Hematopoietic multipotent progenitor cell treated with erythropoietin and hydrocortisone succinate and interleukin-3 and kit ligand, for 6 days (in vitro differentiated cells): ENCODE measurements at regions not wholly inside any gene's neighbourhood (a gene's known extent, or its start where the extent isn't known, plus 50 kb on each side); places are given as distances from the start of the nearest gene placed in this dataset.
"Not testable (repeated sequence)": the region's sequence is repeated elsewhere in the genome, so short reads cannot be mapped to it uniquely, and the experiment has no call there.

ENCODE experiments used
- DNase-seq: peaks from one replicate; pipeline ENCODE4 v3.0.0-alpha.2; 2015

DNA sequence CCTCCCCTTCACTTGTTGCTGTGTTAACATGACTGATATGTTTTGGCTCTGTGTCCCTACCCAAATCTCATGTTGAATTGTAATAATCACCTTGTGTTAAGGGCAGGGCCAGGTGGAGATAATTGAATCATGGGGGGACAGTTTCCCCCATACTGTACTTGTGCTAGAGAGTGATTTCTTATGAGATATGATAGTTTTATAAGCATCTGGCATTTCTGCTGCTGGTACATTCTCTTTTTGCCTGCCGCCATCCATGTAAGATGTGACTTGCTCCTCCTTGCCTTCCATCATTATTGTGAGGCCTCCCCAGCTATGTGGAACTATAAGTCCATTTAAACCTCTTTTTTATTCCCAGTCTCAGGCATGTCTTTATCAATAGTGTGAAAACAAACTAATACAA, 185.0 kb downstream of the TBX18 start:
- DNase-seq, result no peak

DNA sequence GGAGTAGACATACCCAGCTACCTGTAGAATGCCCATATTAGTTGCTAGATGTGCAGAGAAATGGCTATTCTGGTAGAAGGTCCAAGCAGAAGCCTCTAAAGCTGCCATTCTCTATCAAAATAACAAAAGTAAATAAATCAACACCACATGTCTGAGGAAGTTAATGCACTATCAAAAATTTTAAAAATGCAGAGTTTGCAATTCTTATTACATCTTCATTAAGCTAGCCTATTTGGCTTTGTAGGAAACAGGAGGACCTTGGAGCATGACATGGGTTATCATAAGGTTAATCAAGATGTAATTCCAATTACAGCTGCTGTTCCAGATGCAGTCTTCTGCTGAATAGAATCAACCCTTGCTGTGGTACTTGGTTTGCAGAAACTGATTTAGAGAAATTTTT, 188.4 kb downstream of the TBX18 start:
- DNase-seq, result no peak

DNA sequence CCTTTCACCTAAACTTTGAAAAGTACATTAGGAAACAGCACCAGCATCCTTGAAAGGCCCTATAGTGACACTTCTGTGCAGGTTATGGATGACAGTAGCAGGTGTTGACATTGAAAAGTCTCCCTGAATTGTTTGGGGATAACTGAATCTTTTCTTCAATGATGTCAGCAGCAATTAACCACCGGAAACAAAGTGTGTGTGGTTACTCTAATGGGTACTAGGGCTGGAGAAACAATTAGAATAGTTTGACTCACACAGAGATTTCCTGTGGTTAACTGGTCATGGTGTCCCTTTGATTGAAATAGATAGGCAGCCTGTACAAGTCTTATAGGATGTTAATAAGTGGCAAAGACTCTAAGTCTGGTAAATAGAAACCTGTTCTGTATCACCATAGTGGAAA, 189.1 kb downstream of the TBX18 start:
- peak; percentile 10 for DNase-seq

DNA sequence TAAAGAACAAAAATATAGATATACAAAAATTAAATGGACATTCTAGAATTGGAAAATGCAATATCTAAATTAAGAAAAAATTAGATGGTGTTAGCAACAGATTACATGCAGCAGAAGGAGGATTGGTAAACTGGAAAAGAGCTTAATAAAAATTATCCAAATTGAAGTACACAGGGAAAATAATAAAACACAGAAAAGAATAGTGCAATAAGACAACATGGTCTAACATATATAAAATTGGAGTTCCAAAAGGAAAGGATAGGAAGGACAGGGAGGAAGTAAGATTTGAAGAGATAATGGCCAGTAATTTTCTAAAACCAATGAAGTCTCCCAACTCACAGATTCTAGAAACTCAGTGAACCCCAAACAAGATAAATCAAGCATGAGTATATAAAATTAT, 194.5 kb downstream of the TBX18 start:
- DNase-seq, result no peak

DNA sequence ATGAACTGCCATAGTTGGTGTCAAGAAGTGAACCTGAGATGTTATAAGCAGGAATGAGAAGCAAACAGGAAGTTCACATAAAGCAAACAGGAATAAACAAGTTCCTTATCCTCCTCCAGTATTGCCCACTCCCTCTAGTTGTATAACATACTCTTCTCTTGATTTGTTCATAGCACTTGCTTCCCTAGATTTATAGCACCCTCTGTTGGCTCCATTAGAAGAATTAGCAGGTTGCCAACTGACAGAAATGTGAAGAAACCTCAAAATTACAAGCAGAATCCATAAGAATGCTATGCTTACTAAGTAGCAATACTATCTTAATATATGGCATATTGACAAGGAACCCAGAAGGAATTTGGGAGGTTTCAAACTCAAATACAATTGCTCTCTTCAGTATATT, 195.4 kb downstream of the TBX18 start:
- peak; percentile 2 for DNase-seq

DNA sequence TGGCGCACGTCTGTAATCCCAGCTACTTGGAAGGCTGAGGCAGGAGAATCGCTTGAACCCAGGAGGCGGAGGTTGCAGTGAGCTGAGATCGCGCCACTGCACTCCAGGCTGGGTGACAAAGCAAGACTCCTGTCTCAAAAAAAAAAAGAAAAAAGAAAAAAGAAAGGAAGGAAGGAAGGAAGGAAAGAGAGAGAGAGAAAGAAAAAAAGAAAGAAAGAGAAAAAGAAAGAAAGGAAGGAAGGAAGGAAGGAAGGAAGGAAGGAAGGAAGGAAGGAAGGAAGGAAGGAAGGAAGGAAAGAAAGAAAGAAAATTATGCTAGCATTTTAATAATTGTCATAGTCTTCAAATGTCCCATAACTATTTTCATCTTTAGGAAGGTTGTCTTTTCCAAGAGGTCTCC, 198.7 kb downstream of the TBX18 start:
- not testable (repeated sequence) for DNase-seq

DNA sequence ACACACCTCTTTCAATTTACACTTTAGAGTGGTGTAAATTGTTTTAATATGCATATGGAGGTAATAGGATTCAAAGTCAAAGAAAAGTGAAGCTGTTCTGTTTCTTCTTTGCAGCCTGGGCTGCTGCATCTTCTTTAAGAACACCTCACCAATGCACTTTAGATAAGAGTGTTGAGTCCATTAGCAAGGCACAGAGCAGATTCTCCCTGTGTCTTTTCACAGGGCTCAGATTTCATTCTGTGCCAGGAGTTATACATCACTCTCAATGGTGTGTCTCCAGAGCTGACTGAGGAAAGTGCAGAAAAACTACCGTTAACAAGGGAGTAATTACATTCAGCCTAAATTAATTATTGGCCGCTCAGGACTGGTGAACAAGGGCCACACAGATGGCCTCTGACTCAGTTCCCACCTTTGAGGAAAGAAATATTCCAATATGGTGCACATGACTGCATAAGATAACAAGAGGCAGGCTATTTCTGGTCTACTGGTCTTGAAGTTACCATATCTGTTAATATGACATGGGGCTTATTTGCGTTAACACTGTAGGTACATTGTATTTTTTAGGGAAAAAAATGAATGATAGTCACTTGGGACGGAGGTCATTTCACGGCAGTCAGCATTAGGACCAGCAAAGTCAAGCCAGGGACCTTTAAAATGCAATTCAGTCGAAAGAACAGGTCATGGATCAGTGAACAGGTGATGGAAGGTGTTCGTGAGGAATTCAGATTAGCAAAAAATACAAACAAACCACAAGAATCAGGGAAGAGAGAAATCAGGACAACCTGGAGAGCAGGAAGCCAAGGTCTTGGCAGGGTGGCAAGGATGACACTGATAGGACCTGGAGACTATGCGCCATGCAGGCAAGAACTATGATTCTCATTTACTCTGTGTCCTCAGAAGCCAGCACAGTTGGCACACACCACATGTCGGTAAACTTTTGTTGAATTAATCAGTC, 203.7 kb downstream of the TBX18 start:
- no peak for DNase-seq

DNA sequence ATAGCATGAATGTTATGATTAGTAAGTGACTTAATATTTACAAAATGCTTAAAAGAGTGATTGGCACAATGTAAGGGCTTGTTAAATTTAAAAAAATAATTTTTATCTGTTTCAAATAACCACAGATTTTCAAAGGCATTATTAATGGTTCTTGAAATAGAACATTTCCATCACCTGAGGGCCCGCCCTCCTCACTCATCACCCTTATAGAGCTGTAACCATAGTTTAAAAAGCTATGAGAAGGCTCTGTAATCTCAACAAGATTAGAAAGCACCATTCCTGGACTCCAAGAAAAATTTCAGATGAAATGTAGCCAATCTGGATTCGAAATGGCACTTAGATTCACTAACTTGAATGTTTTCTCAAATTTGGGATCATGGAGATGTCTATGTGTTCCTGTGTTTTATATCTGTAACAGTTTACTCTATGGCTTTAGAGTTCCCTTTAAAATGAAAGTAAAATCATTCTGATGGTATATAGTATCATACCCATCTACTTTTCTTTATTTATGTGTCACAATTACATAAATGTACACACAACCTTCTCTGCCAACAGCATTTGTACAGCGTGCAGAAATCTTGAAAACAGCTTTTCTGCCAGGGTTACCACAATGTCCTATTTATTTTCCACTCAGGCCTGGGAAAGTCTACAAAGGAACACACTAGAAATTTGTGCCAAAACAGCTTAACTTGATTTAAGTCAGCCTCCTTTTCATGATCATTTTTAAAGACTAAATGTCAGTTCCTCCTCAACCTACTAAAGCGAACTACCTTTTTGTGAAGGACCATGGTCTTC, 207.7 kb downstream of the TBX18 start:
- no peak for DNase-seq

DNA sequence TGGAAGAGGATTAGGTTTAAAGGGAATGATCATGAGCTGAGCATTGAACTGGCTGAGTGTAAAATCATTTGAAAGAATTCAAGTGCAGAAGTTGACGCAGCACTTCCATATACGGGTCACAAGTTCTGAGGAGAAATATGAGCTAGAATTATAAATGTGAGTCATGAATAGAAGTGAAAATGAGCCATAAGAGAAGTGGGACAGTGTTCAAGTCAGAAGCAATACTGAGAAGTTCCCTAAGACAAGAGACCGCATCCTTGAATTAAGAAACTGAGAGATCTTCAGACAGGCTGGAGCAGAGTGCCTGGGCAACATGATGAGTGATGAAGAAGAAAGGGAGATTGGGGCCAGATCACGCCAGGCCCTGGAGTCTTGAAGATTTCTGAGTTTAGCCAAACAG, 209.7 kb downstream of the TBX18 start:
- no peak for DNase-seq

DNA sequence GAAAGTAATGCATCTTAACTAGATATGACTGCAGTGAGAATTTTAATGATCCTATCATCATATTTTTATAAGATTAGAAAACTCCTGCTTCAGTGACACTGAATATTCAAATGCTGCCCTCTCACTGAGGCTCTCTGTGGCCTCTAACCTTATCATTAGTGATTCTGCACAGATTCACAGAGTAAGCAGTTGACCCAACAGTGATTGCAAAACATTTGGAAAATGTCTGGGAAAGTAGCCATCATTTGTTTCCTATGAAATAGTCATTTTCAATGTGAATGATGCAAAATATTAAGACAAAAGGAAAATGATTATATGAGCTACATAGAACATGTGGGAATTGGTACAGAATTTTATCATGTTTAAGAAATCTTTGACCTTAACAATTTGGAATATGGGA, 210.3 kb downstream of the TBX18 start:
- DNase-seq, result no peak

DNA sequence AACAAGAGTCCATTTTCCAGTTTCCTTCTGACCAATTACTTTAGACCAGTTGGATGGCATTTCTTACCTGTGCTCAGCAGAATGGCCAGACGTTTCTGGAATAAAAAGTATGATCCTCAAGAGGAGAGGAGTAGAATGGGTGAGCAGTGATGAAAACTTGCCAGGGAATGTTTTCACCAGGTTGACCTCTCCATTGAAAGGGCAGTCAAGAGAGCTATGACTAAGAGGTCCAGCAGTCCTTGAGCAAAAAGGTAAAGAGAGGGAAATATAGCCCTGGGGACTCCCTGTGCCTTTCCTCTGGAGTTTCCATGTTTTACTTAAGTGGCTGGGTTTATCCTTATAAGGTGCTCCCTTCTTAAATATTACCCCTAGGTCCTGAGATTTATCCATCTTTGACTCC, 210.9 kb downstream of the TBX18 start:
- DNase-seq, result no peak

DNA sequence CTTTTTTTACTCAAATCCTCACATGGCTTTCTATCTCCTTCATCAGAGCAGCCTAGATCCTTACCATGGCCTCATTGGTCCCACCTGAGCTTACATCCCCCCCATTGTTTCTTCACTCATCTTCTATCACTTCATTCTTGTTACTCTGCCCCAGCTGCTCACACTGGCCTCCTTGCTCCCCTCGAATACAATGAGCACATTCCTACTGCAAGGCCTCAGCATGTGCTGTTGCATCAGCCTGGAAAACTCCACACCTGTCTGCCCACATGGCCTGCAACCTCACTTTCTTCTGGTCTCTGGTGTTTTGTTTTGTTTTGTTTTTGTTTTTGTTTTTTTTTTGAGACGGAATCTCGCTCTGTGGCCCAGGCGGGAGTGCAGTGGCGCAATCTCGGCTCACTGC, 212.6 kb downstream of the TBX18 start:
- DNase-seq, result no peak

DNA sequence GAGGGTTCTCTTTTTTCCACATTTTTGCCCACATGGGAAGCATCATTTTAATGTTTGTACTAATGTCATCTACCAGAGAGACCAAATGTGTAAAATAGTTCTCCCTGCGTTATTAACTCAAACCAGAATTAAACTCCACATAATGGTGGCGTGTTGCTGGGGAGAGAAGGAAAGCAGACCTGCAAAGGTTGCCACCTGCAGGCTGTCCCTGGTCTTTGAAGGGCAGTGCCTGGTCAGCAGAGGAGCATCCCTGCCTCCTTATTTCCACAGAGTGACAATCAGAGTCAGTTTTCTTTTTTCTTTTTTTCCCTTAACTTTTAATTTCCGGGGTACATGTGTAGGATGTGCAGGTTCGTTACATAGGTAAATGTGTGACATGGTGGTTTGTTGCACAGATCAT, 214.5 kb downstream of the TBX18 start:
- no peak for DNase-seq

DNA sequence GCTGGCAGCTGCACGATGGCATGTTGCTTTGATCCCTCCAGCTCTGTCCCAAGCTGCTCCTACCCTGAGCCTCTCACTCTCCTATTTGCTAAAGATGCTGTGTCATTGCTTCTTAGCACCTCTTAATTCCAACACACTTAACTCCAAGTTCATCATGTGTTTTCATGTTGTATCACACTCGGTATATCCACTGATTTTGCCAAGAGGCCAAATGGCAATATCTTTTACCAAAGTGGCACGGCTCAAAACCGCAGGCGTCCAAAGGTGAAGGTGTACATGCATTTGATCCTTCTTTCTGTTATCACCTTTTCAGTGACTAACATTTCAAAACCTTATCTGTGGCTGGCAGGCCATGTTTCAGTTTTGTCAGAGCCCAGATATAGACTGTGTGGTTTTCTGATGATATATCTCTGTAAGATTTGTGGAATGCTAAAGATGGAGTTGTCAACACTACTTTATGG, 217.0 kb downstream of the TBX18 start:
- no peak for DNase-seq

DNA sequence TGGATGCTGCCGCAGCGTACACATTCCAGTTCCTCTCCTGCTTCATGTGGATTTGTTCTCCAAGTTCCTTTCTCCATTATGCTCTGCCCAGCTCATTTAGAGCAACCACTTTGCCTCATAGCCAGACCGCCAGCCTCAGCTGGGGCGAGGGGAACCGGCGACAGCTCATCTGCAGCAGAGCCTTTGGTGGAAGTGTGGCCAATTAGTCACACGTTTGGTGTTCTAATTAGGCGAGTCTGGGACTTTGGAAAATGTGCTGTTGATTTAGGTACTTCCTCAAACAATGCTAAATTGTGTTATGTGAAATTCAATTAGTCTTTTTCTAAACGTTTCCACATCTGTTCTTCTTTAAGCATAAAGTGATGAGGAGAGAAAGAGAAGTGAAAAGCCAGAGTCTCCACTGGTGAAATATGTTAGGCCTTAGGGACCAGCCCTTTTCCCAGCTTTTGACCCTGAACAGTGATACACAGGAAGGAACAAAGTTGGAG, 217.9 kb downstream of the TBX18 start:
- no peak for DNase-seq

DNA sequence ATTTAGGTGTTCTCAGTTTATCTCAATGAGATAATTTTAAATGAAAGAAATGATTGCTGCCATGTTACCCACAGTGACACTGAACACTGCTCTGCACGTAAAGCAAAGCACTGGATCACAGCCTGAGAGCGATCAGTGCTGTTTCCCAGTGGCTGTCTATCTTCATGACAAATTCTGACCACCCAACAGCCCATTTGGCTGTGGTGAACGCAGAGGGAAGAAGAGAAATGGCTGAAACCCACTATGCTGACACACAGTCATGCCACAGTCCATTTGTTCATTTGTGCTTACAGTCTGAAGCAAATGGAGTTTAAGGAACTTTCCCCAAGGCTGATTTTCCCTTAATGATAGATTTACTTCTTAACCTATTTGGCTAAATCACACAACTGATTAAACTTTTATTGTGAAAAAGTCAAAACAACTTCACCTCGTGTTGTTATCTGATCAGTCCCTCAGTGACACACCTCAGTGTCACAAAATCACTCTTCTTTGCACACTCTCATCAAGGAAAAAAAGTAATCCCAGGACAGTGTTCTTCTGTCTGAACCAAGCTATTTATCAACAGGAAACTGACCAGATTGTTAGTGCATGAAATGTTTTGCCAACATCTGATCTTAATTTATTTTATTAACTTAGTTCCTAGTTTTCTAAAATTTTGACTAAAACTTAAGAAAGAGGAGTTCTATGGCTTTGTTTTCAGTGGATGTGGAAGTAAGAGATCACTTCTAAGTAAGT, 225.1 kb downstream of the TBX18 start:
- no peak for DNase-seq

DNA sequence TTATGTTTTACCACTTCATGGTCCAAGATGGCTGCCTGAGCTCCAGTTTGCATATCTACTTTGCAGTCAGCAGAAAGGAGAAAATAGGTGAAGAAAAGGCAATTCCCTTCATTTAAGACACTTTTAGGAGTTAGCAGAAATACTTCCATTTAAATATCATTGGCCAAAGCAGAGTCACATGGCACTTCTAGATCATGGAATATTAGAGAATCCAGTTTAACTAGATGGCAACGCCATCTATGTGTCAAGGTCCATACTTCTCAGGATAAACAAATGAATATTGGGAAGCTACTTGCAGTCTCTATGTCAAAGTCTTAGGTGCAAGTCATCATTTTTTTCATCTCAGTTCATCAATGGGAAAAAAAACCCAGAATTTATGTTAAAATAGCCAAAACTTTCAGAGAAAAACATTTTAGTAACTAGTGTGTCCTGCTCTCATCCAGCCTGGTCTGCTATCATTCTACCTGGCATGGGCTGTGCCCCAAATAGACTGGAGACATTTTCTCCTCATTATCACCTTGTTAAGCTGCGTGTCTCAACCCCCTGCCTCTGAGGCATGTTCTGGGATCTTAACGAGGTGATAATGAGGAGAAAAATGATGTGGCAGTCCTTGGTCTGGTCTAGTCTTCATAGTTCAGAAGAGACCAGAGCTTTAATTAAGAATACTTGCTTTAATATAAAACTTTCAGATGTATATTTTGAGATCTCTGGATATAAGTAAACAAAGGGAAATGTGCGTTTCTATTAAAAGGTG, 227.3 kb downstream of the TBX18 start:
- no peak for DNase-seq

DNA sequence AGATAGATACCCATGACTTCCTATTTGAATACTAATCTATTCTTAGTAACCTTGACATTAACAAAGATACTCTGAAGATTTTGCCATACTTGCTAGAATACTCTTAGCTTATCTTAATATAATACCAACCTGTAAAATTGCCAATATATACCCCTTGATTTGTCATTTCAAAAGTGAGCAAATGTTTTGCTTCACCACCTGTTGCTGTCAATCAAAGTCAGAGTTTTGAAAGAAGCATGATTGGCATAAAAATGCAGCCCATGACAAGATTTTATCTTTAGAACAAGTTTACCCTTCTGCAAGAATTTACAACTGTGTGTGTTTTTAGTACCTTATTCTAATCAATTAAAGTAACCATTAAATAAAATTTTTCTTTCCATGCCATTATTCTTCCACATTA, 236.2 kb downstream of the TBX18 start:
- DNase-seq, result no peak

DNA sequence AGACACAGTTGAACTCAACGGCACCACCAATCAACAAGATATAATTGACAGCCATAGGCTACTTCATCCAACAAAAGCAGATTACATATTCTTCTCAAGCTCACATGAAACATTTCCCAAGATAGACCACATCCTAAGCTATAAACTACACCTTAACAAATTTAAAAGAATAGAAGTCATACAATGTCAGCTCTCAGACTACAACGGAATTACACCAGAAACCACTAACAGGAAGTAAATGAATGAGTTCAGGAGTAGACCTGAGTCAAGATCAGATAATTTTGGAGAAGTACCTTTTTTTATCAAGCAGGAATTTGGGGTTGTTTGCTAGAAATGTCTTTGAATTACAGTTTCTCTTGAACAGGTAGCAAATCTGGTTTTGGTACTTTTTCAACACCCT, 237.8 kb downstream of the TBX18 start:
- no peak for DNase-seq

DNA sequence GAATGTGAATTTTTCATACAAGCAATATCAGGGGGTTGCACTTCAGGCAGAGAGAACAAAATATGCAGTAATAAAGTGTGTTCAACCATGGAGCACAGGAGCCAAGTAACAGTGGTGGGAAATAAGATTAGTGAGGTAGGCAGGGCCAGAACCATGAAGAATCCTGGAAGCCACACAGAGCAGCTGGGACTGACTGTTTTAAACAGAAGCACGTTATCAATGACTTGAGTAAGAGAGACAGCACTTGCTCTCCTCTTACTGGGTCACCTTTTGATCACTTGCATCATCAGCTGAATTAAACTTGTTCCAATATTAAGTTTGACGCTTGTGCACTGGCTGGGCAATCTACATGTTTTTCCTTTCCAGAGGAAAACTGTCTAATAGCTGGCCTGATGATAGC, 238.5 kb downstream of the TBX18 start:
- DNase-seq, result no peak

DNA sequence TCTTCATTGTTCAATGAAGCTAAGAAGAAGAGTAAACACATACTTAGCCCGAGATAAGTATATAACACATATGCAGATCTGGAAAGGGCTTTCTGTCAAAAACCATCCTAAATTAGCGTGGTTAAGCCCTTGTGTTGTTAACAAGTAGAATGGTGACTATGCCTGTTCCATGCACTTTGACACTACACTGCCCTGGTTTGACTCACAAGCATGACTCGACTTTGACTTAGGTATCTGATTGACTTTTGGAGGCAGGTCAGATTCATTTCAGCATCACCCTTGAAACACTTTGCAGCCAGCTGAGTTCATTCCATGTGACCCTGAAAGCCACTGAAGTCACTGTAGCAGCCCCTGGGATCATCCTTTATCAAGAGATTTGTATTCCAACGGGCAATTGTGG, 239.8 kb downstream of the TBX18 start:
- DNase-seq, result no peak

DNA sequence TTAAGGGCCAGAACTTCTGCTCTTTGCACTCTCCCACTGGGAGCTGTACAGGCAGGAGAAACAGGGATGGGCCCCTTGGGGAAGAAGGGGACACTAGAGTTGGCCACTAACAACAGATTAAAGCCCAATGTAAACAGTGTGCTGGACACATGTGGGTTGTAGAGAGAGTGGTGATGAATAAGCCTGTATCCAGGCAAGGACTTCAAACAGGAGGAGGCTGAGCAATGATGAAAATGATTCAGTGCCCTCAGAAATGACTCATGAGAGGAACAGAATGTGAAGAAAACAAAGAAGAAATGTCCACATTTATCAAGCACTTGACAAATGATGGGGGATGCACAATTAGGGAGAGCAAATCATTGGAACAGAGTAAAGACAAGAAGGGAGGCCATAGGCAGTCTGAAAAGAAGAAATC, 242.3 kb downstream of the TBX18 start:
- DNase-seq, result no peak
